Muscle layer of duodenum (tissue), 2 donors: ENCODE measurements at regions not wholly inside any gene's neighbourhood (a gene's known extent, or its start where the extent isn't known, plus 50 kb on each side); places are given as distances from the start of the nearest gene placed in this dataset.

Experiments
- H3K27ac ChIP-seq: one replicate; pipeline ENCODE4 v1.7.0; 2013; ENCODE audit warnings: mild to moderate bottlenecking, low read length
- H3K27me3 ChIP-seq: one replicate; pipeline ENCODE4 v1.7.0; 2013; ENCODE audit warnings: low read depth, mild to moderate bottlenecking, control low read depth, low read length
- H3K36me3 ChIP-seq, 2 donors: one replicate each; pipeline ENCODE4 v1.7.0; 2013; ENCODE audit warnings: low read length in 2 of 2, control low read depth in 1 of 2, mild to moderate bottlenecking in 1 of 2; ENCODE audit not compliant: insufficient read depth in 2 of 2, control insufficient read depth in 1 of 2
- H3K4me1 ChIP-seq, 2 donors: one replicate each; pipeline ENCODE4 v1.7.0; 2013; ENCODE audit warnings: low read length in 2 of 2, mild to moderate bottlenecking in 2 of 2, control low read depth in 1 of 2, moderate library complexity in 1 of 2; ENCODE audit not compliant: insufficient read depth in 2 of 2, control insufficient read depth in 1 of 2
- H3K4me3 ChIP-seq, 2 donors: one replicate each; pipeline ENCODE4 v1.7.0; 2013; ENCODE audit warnings: low read length in 2 of 2, low read depth in 1 of 2, mild to moderate bottlenecking in 1 of 2
- H3K9me3 ChIP-seq, 2 donors: one replicate each; pipeline ENCODE4 v1.7.0; 2013; ENCODE audit warnings: low read length in 2 of 2, control low read depth in 1 of 2, mild to moderate bottlenecking in 1 of 2; ENCODE audit not compliant: control insufficient read depth in 1 of 2
- donor health status: healthy.

DNA sequence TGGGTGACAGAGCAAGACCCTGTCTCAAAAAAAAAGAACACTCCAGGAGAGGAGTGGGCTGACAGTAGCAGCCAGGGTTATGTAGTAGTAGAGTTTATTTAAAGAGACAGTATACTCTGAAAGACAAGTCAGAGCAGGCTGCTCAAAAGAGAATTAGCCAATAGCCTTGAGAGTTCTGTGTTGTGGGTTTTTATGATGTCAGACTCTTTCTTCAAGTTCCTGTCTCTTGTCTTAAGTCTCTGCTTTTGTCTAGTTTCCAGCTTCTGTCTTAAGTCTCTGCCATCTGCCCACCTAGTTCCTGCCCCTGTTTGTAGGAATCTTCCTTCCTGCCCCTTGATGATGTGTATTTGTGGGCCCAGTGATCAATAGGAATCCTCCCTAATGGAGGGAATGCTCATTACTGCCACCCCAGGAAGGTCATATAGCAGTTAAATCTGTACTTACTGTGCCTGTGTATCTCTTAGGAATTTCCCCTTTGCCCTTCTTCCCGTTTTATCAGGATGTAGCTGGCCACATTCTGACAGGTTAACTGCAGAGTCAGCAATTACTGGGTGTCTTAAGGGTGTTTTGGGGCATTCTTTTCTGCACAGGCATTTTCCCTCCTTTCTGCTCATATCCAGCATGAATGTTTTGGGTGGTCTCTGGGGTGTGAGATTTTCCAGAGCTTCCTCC, 580.5 kb upstream of the SGCD start:
- Histone ChIP-seq H3K4me1 (no peaks in the 10 kb centered on the region), H3K9me3 (no peaks in the 10 kb centered on the region), H3K27ac (no peak overlapping the region), H3K27me3 (no peaks in the 10 kb centered on the region), H3K4me3 (no peak overlapping the region), H3K36me3 (no peaks in the 10 kb centered on the region)

DNA sequence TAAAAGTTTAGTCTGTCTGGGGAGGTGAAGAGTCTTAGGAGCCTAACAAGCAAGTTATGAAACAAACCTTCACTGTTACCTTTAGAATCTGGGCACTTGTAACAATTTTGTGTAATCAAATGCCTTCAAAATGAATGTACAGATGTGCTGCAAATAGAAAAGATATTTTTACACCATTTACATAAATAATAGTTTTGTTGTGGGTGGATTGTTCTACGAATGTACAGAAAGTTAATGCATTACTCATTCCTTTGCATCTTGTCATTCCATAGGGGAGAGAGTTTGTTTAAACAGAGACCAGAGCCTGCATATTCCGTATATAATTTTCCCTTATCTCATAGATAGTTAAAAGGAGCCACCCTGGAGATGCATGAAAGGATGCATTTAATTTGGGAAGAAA, 576.9 kb upstream of the SGCD start:
- no peaks in the 10 kb centered on the region for H3K36me3 ChIP-seq
- H3K9me3 ChIP-seq: no peaks in the 10 kb centered on the region
- no peak overlapping the region for H3K27ac ChIP-seq
- H3K27me3 ChIP-seq: no peaks in the 10 kb centered on the region
- H3K4me1 ChIP-seq: no peaks in the 10 kb centered on the region
- no peak overlapping the region for H3K4me3 ChIP-seq

DNA sequence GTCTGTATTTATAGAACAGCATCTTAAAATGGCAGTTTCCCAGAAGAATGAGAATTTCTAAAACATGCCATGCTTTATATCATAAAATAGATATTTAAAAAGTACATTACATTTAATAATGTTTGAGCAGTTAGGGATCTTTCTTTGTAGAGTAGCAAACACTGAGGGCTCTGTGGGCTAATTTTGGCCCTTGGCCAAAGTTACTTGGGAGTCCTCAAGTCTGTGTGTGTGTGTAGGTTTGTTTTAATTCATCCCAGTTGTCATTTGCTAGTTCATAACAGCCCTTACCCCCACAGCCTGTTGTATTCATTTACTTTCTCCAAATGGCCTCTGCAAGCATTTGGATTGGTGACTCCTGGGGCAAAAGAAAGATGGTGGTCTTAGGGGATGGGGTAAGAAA, 576.4 kb upstream of the SGCD start:
- H3K4me3 ChIP-seq: no peak overlapping the region
- H3K27ac ChIP-seq: no peak overlapping the region
- H3K4me1 ChIP-seq: no peaks in the 10 kb centered on the region
- no peaks in the 10 kb centered on the region for H3K27me3 ChIP-seq
- no peaks in the 10 kb centered on the region for H3K9me3 ChIP-seq
- H3K36me3 ChIP-seq: no peaks in the 10 kb centered on the region

DNA sequence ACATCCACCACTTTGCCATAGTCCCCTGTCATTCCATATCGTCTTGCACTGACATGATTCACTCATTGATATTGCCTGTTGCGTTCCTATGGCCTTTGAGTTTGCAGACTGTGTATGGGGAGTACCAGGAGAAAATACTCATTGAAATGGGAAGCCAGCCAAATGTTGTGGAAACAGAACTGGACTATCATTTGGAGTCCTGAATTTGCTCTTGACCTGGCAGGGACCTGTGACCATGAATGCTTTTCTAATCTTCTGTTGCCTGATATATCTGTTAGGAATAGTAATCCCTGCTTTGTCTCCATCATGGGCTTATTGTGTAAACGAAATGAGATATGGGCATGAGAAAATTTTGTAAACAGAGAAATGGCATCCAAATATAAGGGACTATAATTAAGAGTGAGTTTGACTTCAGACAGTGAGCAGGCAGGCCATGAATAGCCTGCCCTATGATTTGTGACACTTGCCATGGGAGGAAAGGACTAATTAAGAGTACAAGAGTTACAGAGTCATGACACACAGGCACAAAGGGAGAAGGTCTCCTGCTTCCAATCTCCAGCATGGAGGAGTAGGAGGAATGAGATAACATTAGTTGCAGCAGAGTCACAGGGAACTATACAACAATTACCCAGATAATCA, 572.9 kb upstream of the SGCD start:
- Histone ChIP-seq H3K4me1 (no peaks in the 10 kb centered on the region), H3K27ac (no peak overlapping the region), H3K9me3 (no peaks in the 10 kb centered on the region), H3K36me3 (no peaks in the 10 kb centered on the region), H3K27me3 (no peaks in the 10 kb centered on the region), H3K4me3 (no peak overlapping the region)

DNA sequence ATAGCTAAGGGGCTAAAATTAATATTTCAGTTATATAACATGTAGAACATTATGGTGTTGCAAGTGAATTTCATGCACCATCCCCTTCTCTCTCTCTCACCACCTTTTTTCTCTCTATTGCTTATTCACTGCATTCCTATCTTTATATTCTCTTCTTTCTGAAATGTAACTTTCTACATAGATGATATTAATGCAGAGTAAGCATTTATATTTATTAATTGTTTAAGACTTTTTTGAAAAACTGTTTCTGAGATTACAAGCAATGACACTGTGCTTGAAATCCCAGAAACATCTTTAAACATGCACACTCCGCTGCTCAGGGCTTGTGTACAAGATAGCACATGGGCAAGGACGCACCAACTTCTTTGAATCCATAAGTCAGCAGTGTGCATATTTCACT, 567.7 kb upstream of the SGCD start:
- Histone ChIP-seq H3K4me3 (no peak overlapping the region), H3K36me3 (no peaks in the 10 kb centered on the region), H3K27ac (no peak overlapping the region), H3K9me3 (peaks cover 0 to 2% of the 10 kb centered on the region in 2 donors), H3K27me3 (no peaks in the 10 kb centered on the region), H3K4me1 (no peaks in the 10 kb centered on the region)

DNA sequence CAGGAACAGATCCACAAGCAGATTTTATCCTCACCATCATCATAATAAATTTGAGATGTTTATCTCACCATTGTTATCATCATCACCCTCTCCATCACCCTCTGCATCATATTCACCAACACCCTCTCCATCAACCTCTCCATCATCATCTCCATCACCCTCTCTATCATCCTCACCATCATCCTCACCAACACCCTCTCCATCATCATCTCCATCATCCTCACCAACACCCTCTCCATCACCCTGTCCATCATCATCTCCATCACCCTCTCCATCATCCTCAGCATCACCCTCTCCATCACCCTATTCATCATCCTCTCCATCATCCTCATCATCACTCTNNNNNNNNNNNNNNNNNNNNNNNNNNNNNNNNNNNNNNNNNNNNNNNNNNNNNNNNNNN, 567.0 kb upstream of the SGCD start:
- no peak overlapping the region for H3K27ac ChIP-seq
- H3K27me3 ChIP-seq: no peaks in the 10 kb centered on the region
- H3K4me1 ChIP-seq: no peaks in the 10 kb centered on the region
- H3K36me3 ChIP-seq: no peaks in the 10 kb centered on the region
- H3K9me3 ChIP-seq: peaks cover 0 to 2% of the 10 kb centered on the region in 2 donors
- H3K4me3 ChIP-seq: no peak overlapping the region

DNA sequence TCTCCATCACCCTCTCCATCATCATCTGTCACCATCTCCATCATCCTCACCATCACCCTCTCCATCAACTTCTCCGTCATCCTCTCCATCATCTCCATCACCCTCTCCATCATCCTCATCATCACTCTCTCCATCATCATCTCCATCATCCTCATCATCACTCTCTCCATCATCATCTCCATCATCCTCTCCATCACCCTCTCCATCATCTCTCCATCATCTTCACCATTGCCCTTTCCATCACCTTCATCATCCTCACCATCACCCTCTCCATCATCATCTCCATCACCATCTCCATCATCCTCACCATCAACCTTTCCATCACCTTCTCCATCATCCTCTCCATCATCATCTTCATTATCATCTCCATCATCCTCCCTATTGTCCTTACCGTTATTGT, 565.5 kb upstream of the SGCD start:
- Histone ChIP-seq H3K27ac (no peak overlapping the region), H3K9me3 (peaks cover 0 to 2% of the 10 kb centered on the region in 2 donors), H3K4me3 (no peak overlapping the region), H3K36me3 (no peaks in the 10 kb centered on the region), H3K4me1 (no peaks in the 10 kb centered on the region), H3K27me3 (no peaks in the 10 kb centered on the region)

DNA sequence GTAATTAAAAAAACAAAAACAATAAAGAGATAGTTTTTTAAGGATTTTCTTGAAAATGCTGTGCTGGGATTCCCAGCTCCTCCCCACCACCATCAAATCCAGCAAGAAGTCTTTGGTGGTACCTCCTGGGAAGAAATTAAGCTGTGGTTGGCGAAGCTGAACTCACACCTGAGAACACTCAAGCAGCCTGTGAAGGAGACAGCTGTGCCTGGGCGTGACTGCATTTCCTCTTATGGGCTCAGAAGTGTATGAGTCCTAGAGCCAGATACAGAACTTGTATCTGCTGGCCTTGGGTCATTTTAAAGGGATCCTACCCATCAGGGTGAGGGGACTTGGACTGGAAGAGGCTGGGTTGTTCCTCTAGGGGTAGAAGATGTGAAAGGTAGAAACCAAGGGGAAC, 561.2 kb upstream of the SGCD start:
- Histone ChIP-seq H3K27ac (no peak overlapping the region), H3K27me3 (no peaks in the 10 kb centered on the region), H3K9me3 (no peaks in the 10 kb centered on the region), H3K4me3 (no peak overlapping the region), H3K36me3 (no peaks in the 10 kb centered on the region), H3K4me1 (no peaks in the 10 kb centered on the region)

DNA sequence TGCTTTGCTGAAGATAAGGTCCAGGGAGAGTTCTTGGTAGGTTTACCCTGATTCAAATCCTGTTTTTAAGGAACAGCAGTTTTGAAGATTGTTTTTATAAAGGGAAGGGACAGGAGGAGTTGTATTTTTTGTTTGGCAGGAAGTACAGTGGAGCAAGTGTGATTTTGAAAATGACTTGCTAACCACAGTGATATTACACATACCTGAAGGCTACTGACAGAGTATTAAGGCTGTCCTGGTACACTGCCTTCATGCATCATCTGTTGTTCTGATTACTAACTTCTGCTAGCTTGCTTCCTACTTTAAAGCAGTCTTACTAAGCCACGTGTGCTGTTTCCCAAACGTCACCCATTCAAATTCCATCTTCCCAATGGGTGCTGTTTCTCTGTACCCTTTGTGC, 559.5 kb upstream of the SGCD start:
- Histone ChIP-seq H3K27me3 (no peaks in the 10 kb centered on the region), H3K27ac (no peak overlapping the region), H3K4me3 (no peak overlapping the region), H3K9me3 (no peaks in the 10 kb centered on the region), H3K4me1 (no peaks in the 10 kb centered on the region), H3K36me3 (no peaks in the 10 kb centered on the region)

DNA sequence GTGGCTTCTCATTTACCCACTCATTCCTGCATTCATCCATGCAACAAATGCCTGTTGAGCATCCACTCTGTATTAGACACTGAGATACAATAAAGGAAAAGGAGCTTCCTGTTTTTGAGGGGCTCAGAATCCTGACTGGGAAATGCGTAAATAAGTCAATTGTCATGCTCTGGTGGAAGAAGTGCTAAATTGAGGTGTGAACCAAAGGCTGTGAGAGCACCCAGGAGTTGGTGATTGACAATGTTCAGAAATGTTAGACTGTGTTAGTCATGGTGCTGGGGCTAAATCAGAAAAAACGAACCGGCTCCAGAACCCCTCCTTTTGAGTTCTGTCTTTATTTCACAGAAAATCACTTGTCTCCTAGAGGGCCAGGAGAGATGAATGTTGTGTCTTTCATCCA, 558.6 kb upstream of the SGCD start:
- no peak overlapping the region for H3K4me3 ChIP-seq
- no peaks in the 10 kb centered on the region for H3K4me1 ChIP-seq
- H3K36me3 ChIP-seq: no peaks in the 10 kb centered on the region
- H3K27ac ChIP-seq: no peak overlapping the region
- no peaks in the 10 kb centered on the region for H3K27me3 ChIP-seq
- no peaks in the 10 kb centered on the region for H3K9me3 ChIP-seq

DNA sequence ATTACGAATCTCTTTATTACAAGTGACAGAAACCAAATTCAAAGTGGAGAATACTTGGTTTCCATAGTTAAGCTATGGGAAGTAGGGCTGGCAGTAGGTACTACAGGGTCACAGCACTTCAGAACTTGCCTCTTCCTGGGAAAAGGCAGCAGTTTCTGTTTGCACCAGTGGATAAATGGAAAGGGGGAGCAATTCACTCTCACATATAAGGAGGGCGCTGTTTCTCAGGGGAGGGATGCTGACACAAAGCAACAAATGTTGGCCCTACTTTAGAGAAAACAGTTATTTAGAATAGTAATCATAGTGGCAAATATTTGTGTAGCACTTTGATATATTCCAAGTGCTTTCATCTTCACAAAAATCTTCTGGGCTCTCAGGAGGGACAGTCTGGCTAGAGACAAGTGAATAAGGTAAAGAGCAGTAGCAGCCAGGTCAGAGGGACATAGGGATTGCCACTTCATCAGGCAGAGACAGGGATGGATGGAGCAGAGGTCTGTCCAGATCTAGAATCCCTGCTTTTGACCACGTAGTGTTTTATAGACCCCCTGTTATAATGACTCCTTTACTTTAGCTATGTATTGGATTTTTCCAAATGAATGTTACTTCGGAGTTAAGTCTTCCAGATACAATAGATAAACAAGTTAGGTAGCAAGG, 554.8 kb upstream of the SGCD start:
- H3K36me3 ChIP-seq: no peaks in the 10 kb centered on the region
- H3K27me3 ChIP-seq: no peaks in the 10 kb centered on the region
- H3K9me3 ChIP-seq: no peaks in the 10 kb centered on the region
- no peaks in the 10 kb centered on the region for H3K4me1 ChIP-seq
- no peak overlapping the region for H3K4me3 ChIP-seq
- H3K27ac ChIP-seq: no peak overlapping the region
